Glutamatergic neuron (in vitro differentiated cells): ENCODE measurements at regions not wholly inside any gene's neighbourhood (a gene's known extent, or its start where the extent isn't known, plus 50 kb on each side); places are given as distances from the start of the nearest gene placed in this dataset.

Experiments
- DNase-seq: peaks from one replicate; pipeline ENCODE4 v3.0.0; 2022
- H3K27ac Mint-ChIP-seq: one replicate; pipeline ENCODE4 v1.8.0; 2020; ENCODE audit warnings: mild to moderate bottlenecking, mixed read lengths, inconsistent platforms; ENCODE audit not compliant: unreplicated experiment
- H3K27me3 Mint-ChIP-seq: one replicate; pipeline ENCODE4 v1.8.0; 2020; ENCODE audit warnings: mild to moderate bottlenecking, moderate library complexity, mixed read lengths, inconsistent platforms; ENCODE audit not compliant: unreplicated experiment
- H3K36me3 Mint-ChIP-seq: one replicate; pipeline ENCODE4 v1.8.0; 2020; ENCODE audit warnings: mild to moderate bottlenecking, mixed read lengths, inconsistent platforms; ENCODE audit not compliant: unreplicated experiment
- H3K4me1 Mint-ChIP-seq: one replicate; pipeline ENCODE4 v1.8.0; 2020; ENCODE audit warnings: mild to moderate bottlenecking, low read depth, mixed read lengths, inconsistent platforms; ENCODE audit not compliant: unreplicated experiment
- H3K4me3 Mint-ChIP-seq: one replicate; pipeline ENCODE4 v1.8.0; 2020; ENCODE audit warnings: mild to moderate bottlenecking, mixed read lengths, inconsistent platforms; ENCODE audit not compliant: unreplicated experiment
- H3K9me3 Mint-ChIP-seq: one replicate; pipeline ENCODE4 v1.8.0; 2020; ENCODE audit warnings: mild to moderate bottlenecking, moderate library complexity, mixed read lengths, inconsistent platforms; ENCODE audit not compliant: unreplicated experiment
- TF ChIP-seq, protein P1 (sequence below): fragments of 200-600 bp; sonication (generic); IDR thresholded peaks from one replicate; pipeline ENCODE4 v1.5.0; 2021; ENCODE audit not compliant: partially characterized antibody, unreplicated experiment

DNA sequence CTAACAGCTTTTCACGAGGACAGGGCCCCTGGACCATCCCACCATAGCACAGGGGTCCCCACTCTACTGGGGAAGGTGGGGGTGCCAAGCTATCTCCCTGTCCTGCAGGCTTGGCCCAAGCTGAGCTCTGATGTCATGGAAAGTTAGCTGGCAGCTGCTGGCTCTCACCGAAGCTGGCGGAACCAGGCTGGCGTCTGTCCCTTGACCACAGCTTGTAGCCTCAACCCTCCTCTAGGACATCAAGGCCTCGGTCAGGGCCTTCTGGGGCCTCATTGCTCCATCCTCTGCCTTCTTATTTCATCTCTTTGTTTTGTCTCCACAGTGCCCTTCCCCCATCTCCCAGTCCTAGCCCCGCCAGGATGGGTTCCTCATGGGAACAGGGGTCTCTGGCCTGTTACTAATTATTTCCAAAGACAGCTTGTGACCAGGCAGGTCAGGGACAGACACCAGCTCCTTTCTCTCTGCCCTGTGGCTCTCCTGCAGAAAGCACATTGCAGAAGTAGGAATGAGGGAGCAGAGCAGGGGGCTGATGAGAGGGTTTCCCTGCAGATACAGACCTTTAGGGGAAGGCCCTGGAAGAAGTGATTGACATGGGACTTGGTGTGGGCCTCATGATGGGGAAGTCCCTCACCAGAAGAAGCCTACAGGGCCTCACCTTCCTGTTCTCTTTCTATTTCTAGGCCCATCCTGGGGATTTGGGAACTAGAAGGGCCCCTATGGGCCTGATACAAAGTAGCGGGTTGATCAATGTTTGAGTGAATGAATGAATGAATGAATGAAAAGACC is 97.5 kb upstream of the ALX4 start:
- DNase-seq, result no peak
- Mint-ChIP-seq H3K9me3 (peaks cover 6% of the 10 kb centered on the region), H3K4me3 (no peak overlapping the region), H3K27me3 (peaks cover 6% of the 10 kb centered on the region), H3K4me1 (peaks cover 18% of the 10 kb centered on the region), H3K36me3 (peaks cover 7% of the 10 kb centered on the region), H3K27ac (peak overlapping the region; percentile 57)
- TF ChIP-seq, protein P1, sequence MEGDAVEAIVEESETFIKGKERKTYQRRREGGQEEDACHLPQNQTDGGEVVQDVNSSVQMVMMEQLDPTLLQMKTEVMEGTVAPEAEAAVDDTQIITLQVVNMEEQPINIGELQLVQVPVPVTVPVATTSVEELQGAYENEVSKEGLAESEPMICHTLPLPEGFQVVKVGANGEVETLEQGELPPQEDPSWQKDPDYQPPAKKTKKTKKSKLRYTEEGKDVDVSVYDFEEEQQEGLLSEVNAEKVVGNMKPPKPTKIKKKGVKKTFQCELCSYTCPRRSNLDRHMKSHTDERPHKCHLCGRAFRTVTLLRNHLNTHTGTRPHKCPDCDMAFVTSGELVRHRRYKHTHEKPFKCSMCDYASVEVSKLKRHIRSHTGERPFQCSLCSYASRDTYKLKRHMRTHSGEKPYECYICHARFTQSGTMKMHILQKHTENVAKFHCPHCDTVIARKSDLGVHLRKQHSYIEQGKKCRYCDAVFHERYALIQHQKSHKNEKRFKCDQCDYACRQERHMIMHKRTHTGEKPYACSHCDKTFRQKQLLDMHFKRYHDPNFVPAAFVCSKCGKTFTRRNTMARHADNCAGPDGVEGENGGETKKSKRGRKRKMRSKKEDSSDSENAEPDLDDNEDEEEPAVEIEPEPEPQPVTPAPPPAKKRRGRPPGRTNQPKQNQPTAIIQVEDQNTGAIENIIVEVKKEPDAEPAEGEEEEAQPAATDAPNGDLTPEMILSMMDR, result no peak

DNA sequence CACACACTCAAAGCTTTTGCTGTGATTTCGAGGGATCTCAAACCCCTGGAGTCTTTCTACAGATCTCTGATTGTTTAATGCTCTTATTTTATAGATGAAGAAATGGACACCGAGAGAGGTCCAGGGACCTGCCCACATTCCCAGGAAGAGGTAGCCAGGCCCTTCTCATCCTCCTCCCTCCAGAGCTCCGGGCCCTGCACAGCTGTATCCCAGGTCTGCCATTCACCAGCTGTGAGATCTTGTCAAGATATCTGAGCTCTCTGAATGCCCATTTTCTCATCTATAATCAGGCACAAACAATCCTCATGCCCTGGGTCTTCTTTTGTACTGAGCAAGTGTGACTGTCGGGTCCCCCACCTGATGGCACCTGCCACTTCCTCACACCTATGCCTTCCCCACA is 98.2 kb upstream of the ALX4 start:
- Mint-ChIP-seq H3K27me3 (peaks cover 6% of the 10 kb centered on the region), H3K4me3 (no peak overlapping the region), H3K4me1 (peaks cover 11% of the 10 kb centered on the region), H3K27ac (no peak overlapping the region), H3K9me3 (peaks cover 6% of the 10 kb centered on the region), H3K36me3 (peaks cover 10% of the 10 kb centered on the region)
- TF ChIP-seq, protein P1, result no peak
- DNase-seq, result no peak

DNA sequence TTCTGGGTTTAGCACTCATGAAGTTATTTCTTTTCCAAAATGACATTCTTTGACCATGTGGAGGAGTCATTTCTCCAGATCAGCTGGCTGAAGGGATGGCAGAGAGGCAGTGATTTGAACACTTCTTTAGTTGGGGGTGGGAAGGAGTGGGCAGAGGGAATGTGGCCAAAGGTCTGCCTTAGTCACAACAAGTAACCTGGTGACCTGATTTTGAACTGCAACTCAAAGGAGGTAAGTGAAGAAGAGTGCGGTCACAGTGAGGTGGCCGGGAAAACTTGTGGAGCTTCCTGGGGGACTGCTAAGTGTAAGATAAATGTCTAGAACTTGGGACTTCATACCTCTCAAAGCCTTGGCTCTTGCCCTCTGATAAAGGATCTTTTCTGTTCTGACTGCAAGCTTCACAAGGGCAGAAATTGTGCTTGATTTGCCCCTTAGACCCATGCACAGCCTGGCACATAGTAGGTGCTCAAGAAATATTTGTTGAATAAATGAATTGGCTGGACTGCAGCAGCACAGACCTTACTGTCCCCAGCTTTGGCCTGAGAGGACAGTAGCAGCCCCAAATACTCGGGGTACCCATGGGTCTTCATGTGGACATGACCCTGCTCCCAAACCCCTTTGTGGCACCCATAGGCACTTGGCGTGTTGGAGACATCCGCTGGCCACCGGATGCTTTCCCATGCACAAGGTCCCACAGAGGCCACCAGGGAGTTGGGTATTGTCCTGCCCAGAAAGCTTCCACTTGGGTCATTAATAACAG is 99.0 kb upstream of the ALX4 start:
- H3K27me3 Mint-ChIP-seq, result peaks cover 6% of the 10 kb centered on the region
- H3K4me1 Mint-ChIP-seq, result peaks cover 8% of the 10 kb centered on the region
- no peak for DNase-seq
- TF ChIP-seq, protein P1, result no peak
- no peak overlapping the region for H3K4me3 Mint-ChIP-seq
- H3K9me3 Mint-ChIP-seq, result peaks cover 6% of the 10 kb centered on the region
- no peak overlapping the region for H3K27ac Mint-ChIP-seq
- peaks cover 10% of the 10 kb centered on the region for H3K36me3 Mint-ChIP-seq

DNA sequence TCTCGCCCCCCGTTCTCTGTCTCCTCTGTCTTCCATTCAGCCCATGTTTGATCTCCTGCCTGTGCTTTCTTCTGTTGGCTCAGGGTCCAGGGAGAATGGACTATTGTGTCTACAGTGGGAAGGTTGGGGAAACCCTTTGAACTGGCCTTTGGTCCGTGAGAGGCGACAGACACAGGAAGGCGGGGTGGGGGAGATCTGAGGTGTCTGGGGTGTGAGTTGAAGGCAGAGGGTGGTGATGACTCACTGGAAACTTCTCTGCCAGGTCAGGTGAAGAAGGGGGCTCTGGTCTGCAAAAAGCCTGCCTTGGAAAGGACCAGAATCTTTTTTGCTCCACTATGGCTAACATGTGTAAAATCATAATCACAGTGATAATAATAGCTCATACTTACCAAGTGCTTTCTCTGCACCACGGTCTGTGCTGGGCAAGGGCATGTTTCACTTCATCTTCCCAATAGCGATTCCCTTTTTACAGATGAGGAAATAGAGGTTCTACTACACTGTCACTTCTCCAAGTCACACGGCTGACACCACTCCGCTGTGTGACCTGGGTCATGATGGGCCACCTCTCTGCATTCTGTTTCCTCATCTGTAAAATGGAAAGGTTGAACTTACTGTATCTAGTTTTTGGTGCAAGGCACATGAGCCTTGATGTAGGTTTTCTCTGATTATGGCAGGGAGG is 99.8 kb upstream of the ALX4 start:
- Mint-ChIP-seq H3K4me1 (peaks cover 8% of the 10 kb centered on the region), H3K27ac (no peak overlapping the region), H3K36me3 (peaks cover 10% of the 10 kb centered on the region), H3K4me3 (no peak overlapping the region), H3K27me3 (peaks cover 6% of the 10 kb centered on the region), H3K9me3 (peaks cover 5% of the 10 kb centered on the region)
- no peak for DNase-seq
- TF ChIP-seq, protein P1, result no peak
